ENCODE measurements at regions not wholly inside any gene's neighbourhood (a gene's known extent, or its start where the extent isn't known, plus 50 kb on each side); places are given as distances from the start of the nearest gene placed in this dataset.
A peak's percentile ranks its signal among the peaks of the same experiment; 100 is the strongest.
"Not testable (repeated sequence)": the region's sequence is repeated elsewhere in the genome, so short reads cannot be mapped to it uniquely, and the experiment has no call there.

DNA sequence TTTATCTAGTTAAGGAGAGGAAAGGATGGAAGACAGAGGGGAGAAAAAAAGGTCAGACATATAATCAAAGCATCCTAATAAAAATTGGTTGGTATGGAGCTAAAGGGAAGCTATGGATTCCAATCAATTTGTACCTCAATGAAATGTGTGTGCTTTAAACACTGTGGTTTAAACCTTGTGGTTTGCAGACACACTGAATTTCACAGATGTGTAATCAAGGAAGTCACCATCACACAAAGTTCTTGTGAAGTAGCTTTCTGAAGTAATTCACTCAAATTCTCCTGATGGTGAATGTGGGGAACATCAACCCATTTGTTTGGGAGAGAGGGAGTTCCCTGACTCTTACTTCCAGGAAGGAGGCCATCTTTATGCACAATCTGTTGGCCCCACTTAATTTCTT lies 243.3 kb upstream of the KRR1 start:
- no peak overlapping the region for H3K27ac ChIP-seq
- H3K4me1 ChIP-seq (ENCODE audit: low read depth): no peaks in the 10 kb centered on the region
- no peak for DNase-seq (ENCODE audit: low read depth in 1 of 2, low spot score in 1 of 2)
- H3K36me3 ChIP-seq: no peaks in the 10 kb centered on the region
- H3K27me3 ChIP-seq: no peaks in the 10 kb centered on the region
- no peak overlapping the region for H3K4me3 ChIP-seq
- no peaks in the 10 kb centered on the region for H3K9me3 ChIP-seq (ENCODE audit: low read depth)
- TF ChIP-seq, protein P1, sequence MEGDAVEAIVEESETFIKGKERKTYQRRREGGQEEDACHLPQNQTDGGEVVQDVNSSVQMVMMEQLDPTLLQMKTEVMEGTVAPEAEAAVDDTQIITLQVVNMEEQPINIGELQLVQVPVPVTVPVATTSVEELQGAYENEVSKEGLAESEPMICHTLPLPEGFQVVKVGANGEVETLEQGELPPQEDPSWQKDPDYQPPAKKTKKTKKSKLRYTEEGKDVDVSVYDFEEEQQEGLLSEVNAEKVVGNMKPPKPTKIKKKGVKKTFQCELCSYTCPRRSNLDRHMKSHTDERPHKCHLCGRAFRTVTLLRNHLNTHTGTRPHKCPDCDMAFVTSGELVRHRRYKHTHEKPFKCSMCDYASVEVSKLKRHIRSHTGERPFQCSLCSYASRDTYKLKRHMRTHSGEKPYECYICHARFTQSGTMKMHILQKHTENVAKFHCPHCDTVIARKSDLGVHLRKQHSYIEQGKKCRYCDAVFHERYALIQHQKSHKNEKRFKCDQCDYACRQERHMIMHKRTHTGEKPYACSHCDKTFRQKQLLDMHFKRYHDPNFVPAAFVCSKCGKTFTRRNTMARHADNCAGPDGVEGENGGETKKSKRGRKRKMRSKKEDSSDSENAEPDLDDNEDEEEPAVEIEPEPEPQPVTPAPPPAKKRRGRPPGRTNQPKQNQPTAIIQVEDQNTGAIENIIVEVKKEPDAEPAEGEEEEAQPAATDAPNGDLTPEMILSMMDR (IDR thresholded peaks at IDR 0.05; ENCODE audit: low read depth, low read length): no peak

- Histone ChIP-seq H3K4me3 (no peak overlapping the region), H3K36me3 (no peaks in the 10 kb centered on the region), H3K9me3 (ENCODE audit: low read depth) (no peaks in the 10 kb centered on the region), H3K27me3 (no peaks in the 10 kb centered on the region), H3K4me1 (ENCODE audit: low read depth) (no peaks in the 10 kb centered on the region), H3K27ac (no peak overlapping the region)
- TF ChIP-seq, protein P1 (IDR thresholded peaks at IDR 0.05; ENCODE audit: low read depth, low read length): no peak
- no peak for DNase-seq (ENCODE audit: low read depth in 1 of 2, low spot score in 1 of 2)
These were observed 242.7 kb upstream of the KRR1 start for GRCh38 chr12:75754141-75754540.

DNA sequence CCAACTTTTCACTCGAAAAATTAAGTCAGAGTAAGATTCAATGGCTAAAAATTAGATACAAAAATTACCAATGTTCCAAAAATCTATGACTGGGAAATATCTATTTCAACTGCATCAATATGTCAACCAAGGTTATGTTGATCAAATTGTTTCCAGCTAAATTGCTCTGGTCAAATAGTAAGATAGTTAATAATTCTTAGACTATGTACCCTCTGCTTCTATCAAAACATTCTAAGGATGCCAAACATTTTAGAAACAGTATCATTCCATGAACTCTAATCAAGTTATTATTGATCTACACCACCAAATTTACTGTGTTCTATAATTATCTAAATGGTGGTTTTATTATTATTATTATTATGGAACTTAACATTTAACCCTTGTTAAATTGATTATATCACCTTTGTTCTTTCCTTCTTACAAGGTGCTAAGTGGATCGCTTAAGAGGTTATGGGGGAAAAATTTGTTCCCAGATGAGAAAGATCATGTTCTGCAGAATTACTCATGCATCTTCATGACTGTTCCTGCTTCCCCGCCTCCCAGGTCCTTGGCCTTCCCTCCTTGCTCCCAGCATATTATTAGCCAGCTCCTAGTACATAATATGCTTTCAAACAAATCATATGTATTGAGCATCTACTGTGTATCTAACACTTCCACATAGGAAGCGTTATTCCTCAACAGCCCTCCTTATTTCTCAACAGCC lies 240.5 kb upstream of the KRR1 start:
- DNase-seq (ENCODE audit: low read depth in 1 of 2, low spot score in 1 of 2): no peak
- TF ChIP-seq, protein P1 (IDR thresholded peaks at IDR 0.05; ENCODE audit: low read depth, low read length): no peak
- Histone ChIP-seq H3K27me3 (no peaks in the 10 kb centered on the region), H3K9me3 (ENCODE audit: low read depth) (no peaks in the 10 kb centered on the region), H3K27ac (no peak overlapping the region), H3K4me3 (no peak overlapping the region), H3K4me1 (ENCODE audit: low read depth) (no peaks in the 10 kb centered on the region), H3K36me3 (no peaks in the 10 kb centered on the region)

GRCh38 chr12:75750716-75751306 lies 239.4 kb upstream of the KRR1 start:
- H3K4me3 ChIP-seq: no peak overlapping the region
- no peaks in the 10 kb centered on the region for H3K9me3 ChIP-seq (ENCODE audit: low read depth)
- no peaks in the 10 kb centered on the region for H3K27me3 ChIP-seq
- peak in 1 of 2 donors; percentile 75 for DNase-seq (ENCODE audit: low read depth in 1 of 2, low spot score in 1 of 2)
- no peak overlapping the region for H3K27ac ChIP-seq
- TF ChIP-seq, protein P1 (IDR thresholded peaks at IDR 0.05; ENCODE audit: low read depth, low read length): no peak
- H3K4me1 ChIP-seq (ENCODE audit: low read depth): no peaks in the 10 kb centered on the region
- H3K36me3 ChIP-seq: no peaks in the 10 kb centered on the region

GRCh38 chr12:75748990-75749389 lies 237.6 kb upstream of the KRR1 start:
- not testable (repeated sequence) for DNase-seq (ENCODE audit: low read depth in 1 of 2, low spot score in 1 of 2); H3K36me3 ChIP-seq; H3K4me1 ChIP-seq (ENCODE audit: low read depth); H3K9me3 ChIP-seq (ENCODE audit: low read depth); H3K27me3 ChIP-seq; H3K4me3 ChIP-seq; H3K27ac ChIP-seq

- Histone ChIP-seq H3K4me1 (ENCODE audit: low read depth) (peaks cover 10% of the 10 kb centered on the region), H3K36me3 (no peaks in the 10 kb centered on the region), H3K27ac (no peak overlapping the region), H3K27me3 (no peaks in the 10 kb centered on the region), H3K4me3 (no peak overlapping the region), H3K9me3 (ENCODE audit: low read depth) (no peaks in the 10 kb centered on the region)
- DNase-seq (ENCODE audit: low read depth in 1 of 2, low spot score in 1 of 2): no peak
- TF ChIP-seq, protein P1 (IDR thresholded peaks at IDR 0.05; ENCODE audit: low read depth, low read length): no peak
These were observed 236.7 kb upstream of the KRR1 start for GRCh38 chr12:75748136-75748535.
